Stimulated activated CD4-positive, alpha-beta T cell treated with anti-CD3 and anti-CD28 coated beads, Interleukin-2, amount 100 ng/mL, for 48 hours (primary cell): ENCODE measurements at regions not wholly inside any gene's neighbourhood (a gene's known extent, or its start where the extent isn't known, plus 50 kb on each side); places are given as distances from the start of the nearest gene placed in this dataset.
"Not testable (repeated sequence)": the region's sequence is repeated elsewhere in the genome, so short reads cannot be mapped to it uniquely, and the experiment has no call there.

Source experiments
- DNase-seq, 2 donors: peaks; one replicate each; pipeline ENCODE4 v3.0.0-alpha.2; 2020

GRCh38 chr5:100479079-100479688 lies 56.0 kb upstream of the FAM174A start:
- no peak for DNase-seq

- DNase-seq = no peak
Observed at GRCh38 chr5:100472091-100472490, 63.1 kb upstream of the FAM174A start.

- DNase-seq = no peak
Observed at GRCh38 chr5:100469767-100470166, 65.4 kb upstream of the FAM174A start.

GRCh38 chr5:100464418-100464817 lies 70.8 kb upstream of the FAM174A start:
- no peak for DNase-seq

GRCh38 chr5:100456615-100457014 lies 78.6 kb upstream of the FAM174A start:
- DNase-seq = no peak

GRCh38 chr5:100452126-100452525 lies 83.0 kb upstream of the FAM174A start:
- DNase-seq = no peak

GRCh38 chr5:100448111-100448528 lies 87.1 kb upstream of the FAM174A start:
- no peak for DNase-seq

GRCh38 chr5:100446879-100447430 lies 88.2 kb upstream of the FAM174A start:
- no peak for DNase-seq

GRCh38 chr5:100444961-100445360 lies 90.2 kb upstream of the FAM174A start:
- no peak for DNase-seq

GRCh38 chr5:100434815-100435214 lies 100.4 kb upstream of the FAM174A start:
- no peak for DNase-seq

- DNase-seq = no peak
Observed at GRCh38 chr5:100432741-100433140, 102.4 kb upstream of the FAM174A start.

- DNase-seq = peak; percentile 40 to 42
Observed at GRCh38 chr5:100430268-100431195, 104.6 kb upstream of the FAM174A start.

GRCh38 chr5:100424787-100425186 lies 110.4 kb upstream of the FAM174A start:
- DNase-seq = no peak

- no peak for DNase-seq
Observed at GRCh38 chr5:100424017-100424416, 111.2 kb upstream of the FAM174A start.

- DNase-seq = no peak
Observed at GRCh38 chr5:100423330-100423729, 111.8 kb upstream of the FAM174A start.

- DNase-seq = no peak
Observed at GRCh38 chr5:100421360-100421759, 113.8 kb upstream of the FAM174A start.

GRCh38 chr5:100418231-100418630 lies 116.9 kb upstream of the FAM174A start:
- DNase-seq = no peak

- DNase-seq = no peak
Observed at GRCh38 chr5:100409660-100410151, 125.5 kb upstream of the FAM174A start.

GRCh38 chr5:100407053-100407452 lies 128.1 kb upstream of the FAM174A start:
- DNase-seq = no peak

- no peak for DNase-seq
Observed at GRCh38 chr5:100406640-100407039, 128.5 kb upstream of the FAM174A start.

GRCh38 chr5:100402071-100402470 lies 133.1 kb upstream of the FAM174A start:
- no peak for DNase-seq

- no peak for DNase-seq
Observed at GRCh38 chr5:100401149-100401548, 134.0 kb upstream of the FAM174A start.

- not testable (repeated sequence) for DNase-seq
Observed at GRCh38 chr5:100398815-100399214, 136.4 kb upstream of the FAM174A start.
